NCI-H1105 treated with DMSO at 0.1 percent for 48 hours (cell line): ENCODE measurements at regions not wholly inside any gene's neighbourhood (a gene's known extent, or its start where the extent isn't known, plus 50 kb on each side); places are given as distances from the start of the nearest gene placed in this dataset.
"Not testable (repeated sequence)": the region's sequence is repeated elsewhere in the genome, so short reads cannot be mapped to it uniquely, and the experiment has no call there.

ENCODE experiments used
- DNase-seq: peaks from one replicate; lab custom pipeline; 2025; lab: John Stamatoyannopoulos, UW

GRCh38 chr9:78383130-78383529, 86.2 kb downstream of the PSAT1 start:
- no peak for DNase-seq

DNA sequence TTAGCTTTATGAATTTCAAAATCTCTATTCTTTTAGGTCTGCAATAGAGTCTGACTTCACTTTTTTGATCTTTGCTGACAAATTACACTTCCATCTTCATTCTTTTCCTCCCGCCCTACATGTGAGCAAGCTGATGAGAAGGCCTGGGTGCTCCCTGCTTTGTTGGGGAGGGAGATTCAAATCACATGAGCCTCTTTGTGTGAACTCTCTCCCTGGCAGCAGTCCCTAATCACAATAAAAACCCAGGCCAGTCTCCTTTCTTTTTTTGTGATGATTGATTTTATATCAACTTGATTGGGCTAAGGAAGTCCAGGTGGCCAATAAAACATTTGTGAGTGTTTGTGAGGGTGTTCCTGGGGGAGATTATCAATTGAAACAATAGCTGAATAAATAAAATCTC, 89.4 kb downstream of the PSAT1 start:
- DNase-seq, result no peak

DNA sequence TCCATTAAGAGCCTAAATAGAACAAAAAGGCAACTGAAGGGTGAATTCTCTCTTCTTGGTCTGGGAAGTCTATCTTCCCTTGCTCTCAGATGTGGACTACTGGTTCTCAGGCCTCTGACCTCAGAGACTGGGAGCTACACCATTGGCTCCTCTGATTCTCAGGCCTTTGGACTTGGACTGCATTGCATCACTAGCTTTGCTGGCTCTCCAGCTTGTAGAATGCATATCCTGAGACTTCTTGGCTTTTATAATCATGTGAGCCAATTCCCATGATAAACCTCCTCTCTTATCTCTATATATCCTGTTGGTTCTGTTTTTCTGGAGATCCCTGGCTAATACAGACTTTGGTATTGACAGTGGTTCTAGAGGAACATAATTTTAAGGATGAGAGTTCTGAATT, 89.8 kb downstream of the PSAT1 start:
- no peak for DNase-seq

DNA sequence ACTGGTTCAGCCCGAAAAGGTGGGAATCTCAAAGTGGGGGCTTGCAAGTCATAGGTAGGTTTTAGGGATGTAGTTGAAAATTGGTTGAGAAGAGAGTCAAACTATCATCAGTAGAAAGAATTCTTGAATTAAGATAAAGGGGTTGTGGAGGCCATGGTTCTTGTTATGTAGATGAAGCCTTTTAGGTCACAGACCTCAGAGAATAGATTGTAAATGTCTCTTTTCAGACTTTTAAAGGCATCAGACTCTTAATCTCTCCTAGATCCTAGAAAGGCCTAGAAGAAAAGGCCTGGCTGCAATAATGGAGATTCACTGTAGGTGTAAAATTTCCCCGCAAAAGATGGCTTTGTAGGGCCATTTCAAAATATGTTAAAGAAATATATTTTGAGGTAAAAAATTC, 96.4 kb downstream of the PSAT1 start:
- DNase-seq, result no peak

DNA sequence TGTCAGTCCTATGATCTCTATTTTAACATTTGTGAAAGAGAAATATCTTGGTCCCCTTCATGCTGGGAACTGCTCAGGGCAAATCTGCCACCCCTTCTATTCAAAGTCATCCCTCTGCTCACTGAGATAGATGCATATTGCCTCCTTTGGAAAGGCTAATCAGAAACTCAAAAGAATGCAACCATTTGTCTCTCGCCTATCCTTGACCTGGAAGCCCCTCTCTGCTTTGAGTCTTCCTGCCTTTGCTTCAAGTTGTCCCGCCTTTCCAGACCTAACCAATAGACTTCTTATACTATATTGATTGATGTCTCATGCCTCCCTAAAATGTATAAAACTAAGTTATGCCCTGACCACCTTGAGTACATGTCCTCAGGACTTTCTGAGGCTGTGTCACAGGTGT, 97.0 kb downstream of the PSAT1 start:
- no peak for DNase-seq

DNA sequence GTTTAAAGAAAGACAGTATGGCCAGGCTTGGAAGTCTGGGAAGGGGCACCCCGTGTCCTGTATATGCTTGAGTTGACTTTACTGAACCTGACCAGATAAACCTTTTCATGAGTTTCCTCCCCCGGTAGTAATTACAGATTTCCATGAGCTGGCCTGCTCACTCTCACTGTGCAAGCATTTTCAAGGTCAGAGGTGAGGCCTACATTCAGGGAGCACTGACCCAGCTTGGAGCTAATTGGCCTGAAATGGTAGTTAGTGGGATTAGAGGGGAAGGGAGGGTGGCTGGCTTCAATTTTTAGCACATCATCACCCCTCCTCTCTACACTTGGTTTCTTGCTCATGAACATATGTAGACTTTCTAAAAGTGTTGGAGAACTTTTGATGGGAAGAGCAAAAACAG, 99.2 kb downstream of the PSAT1 start:
- DNase-seq, result no peak

DNA sequence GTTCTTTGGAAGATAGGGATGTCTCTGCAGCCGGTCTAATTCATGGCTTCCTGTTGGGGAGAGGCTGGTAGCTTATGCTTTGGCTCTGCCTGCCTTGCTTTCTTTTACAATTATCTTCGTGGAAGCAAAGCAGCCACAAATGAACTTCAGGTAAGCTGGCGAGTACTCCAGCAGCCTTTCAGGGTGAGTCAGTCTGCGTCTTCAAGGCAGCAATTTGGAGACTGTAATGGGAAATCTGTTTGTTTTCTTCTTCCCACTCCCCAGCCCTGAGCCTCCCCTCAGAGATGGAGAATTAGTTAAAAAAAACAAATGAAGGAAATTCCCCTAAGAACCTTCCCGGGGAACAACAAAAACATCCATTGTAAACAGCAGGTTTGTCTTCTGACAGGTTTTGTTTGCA, 100.1 kb downstream of the PSAT1 start:
- peak; percentile 60 for DNase-seq

GRCh38 chr9:78397454-78397853, 100.5 kb downstream of the PSAT1 start:
- peak; percentile 89 for DNase-seq

GRCh38 chr9:78399153-78399552, 102.2 kb downstream of the PSAT1 start:
- no peak for DNase-seq

- DNase-seq, result no peak
Observed at GRCh38 chr9:78400496-78400895, 103.6 kb downstream of the PSAT1 start.

- DNase-seq, result no peak
Observed at GRCh38 chr9:78405461-78405860, 108.5 kb downstream of the PSAT1 start.

- no peak for DNase-seq
Observed at GRCh38 chr9:78406146-78406545, 109.2 kb downstream of the PSAT1 start.

GRCh38 chr9:78406933-78407332, 110.0 kb downstream of the PSAT1 start:
- no peak for DNase-seq

DNA sequence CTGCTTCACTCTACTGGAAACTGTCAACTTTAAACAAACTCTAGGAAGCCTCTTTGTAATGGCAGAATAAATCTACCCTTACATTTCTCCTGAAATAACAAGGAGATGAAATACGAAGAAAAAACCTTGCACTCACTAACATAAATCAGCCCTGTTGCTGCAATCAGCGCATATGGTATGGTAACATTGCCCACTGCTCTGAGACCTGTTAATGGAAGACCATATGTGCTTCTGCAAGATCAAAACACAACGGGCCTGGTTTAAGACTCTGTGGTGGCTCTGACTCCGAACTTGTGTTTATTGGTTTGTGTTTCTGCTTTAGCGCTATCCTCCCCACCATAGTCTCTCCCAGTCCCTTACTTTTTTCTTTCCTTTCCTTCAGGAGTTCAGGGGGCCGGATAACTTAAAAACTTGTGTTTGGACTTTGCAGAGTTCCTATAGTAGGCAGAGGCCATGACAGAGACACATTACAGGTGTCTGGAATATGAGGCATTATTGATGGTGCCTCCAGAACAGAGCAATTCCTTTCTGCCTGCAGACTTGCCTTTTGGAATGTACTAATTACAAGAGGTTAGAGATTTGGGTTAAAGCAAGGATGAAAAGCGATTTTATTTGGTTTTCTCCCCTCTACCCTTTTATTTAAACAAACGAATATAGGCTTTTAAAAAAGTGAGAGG, 110.8 kb downstream of the PSAT1 start:
- no peak for DNase-seq

DNA sequence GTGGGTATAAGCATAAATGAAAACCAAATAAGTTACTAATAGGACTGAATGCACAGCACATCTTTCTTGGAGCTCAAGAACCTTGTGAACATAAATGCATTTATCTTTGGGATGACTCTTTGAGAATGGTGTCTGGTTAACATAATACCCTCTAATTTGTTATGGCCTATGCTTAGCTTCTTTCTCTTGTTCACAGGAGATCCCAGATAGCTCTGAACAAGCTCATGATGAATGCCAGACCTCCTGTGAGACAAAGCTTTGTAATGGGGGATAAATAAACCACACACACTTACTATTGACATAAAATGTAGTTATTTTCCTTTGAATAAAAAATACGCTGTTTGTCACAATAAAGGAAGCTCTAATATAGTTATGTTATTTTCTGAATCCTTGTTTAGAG, 111.5 kb downstream of the PSAT1 start:
- DNase-seq, result no peak

- not testable (repeated sequence) for DNase-seq
Observed at GRCh38 chr9:78409928-78410510, 113.1 kb downstream of the PSAT1 start.

DNA sequence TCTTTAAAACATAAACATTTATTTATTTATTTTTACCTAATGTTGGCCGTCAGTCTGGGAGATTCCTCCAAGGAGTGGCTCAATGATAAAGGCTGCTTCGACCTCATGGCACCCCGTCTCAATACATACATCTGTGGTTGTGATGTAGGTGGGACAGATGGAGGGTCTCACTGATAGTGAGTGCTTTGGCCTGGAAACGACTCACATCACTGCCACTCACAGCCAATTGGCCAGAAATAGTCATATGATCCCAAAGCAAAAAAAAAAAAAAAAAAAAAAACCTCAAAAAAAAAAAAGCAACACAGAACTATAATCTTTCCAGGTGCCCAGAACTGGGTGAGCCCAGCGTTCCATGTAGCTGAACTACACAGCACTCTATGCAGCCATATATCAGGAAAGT, 125.4 kb downstream of the PSAT1 start:
- DNase-seq, result no peak

GRCh38 chr9:78424299-78424698, 127.4 kb downstream of the PSAT1 start:
- no peak for DNase-seq

DNA sequence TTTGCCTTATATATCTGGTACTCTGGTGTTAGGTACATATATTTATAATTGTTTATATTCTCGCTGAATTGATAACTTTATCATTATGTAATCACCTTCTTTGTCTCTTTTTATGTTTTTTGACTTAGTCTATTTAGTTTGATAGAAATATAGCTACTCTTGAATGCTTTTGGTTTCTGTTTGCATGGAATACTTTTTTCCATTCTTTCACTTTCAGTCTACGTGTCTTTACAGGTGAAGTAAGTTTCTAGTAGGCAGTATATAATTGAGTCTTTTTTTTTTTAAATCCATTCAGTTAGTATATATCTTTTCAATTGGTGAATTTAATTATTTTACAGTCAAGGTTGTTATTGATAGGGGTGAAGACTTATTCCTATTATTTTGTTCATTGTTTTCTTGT, 131.7 kb downstream of the PSAT1 start:
- DNase-seq, result no peak

DNA sequence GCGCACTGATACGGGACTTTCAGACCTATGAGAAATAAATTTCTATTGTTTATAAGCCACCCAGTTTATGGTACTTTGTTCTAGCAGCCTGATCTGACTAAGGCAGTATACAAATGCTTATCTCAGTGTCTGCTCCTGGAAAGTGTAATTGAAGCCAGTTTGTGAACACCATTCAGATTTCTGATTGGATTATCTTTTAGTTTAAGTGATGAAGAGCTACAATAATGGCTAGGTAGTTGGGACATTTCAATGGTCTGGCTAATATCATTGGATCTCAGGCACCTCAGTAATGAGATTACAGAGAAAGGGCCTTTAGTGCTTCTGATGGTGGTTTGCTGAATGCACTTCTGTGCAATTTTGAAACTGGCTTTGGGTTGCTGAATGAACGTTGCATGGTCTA, 133.5 kb downstream of the PSAT1 start:
- DNase-seq, result no peak

DNA sequence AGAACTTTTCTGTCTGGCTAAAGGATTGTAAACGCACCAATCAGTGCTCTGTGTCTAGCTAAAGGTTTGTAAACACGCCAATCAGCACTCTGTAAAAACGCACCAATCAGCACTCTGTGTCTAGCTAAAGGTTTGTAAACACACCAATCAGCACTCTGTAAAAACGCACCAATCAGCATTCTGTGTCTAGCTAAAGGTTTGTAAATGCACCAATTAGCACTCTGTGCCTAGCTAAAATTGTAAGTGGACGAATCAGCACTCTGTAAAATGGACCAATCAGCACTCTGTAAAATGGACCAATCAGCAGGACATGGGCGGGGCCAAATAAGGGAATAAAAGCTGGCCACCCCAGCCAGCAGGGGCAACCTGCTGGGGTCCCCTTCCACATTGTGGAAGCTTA, 134.1 kb downstream of the PSAT1 start:
- DNase-seq, result not testable (repeated sequence)

- no peak for DNase-seq
Observed at GRCh38 chr9:78436873-78437272, 139.9 kb downstream of the PSAT1 start.

DNA sequence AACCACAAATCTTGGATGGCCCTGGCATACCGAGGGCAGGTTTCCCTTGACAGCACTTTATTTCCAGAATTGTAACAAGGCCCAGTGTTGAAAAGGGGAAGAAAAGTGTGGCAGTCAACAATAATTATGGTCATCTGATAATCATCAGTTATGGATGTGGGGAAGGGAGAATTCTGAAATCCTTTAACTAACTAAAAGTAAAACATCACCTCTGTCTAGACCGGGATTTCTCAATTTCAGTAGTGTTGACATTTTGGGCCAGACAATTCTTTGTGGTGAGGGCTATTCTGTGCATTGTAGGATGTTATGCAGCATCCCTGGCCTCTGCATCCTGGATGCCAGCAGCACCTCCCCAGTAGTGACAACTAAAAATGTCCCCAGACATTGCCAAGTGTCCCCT, 140.4 kb downstream of the PSAT1 start:
- DNase-seq, result no peak

GRCh38 chr9:78437806-78438205, 140.9 kb downstream of the PSAT1 start:
- DNase-seq, result no peak
